ENCODE measurements at regions not wholly inside any gene's neighbourhood (a gene's known extent, or its start where the extent isn't known, plus 50 kb on each side); places are given as distances from the start of the nearest gene placed in this dataset.

DNA sequence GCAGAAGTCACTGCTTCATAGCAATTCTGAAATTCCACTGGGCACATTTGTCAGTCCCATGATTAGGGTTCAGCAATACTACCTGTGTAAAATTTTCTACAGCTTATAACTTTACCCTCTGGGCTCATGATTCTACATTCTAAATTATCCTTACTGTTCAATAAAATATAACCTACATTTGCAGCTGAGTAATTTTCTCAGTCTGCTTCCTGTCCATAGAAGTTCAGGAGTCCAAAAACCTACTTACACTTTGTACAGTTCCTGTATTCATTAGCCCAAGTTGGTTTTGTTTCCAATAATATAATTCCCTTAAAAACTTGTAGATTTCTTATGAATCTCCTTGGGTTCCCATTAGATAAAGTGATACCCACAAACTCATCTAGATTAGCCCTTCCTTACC is 295.3 kb downstream of the SP3 start:
- TF ChIP-seq, protein P1, sequence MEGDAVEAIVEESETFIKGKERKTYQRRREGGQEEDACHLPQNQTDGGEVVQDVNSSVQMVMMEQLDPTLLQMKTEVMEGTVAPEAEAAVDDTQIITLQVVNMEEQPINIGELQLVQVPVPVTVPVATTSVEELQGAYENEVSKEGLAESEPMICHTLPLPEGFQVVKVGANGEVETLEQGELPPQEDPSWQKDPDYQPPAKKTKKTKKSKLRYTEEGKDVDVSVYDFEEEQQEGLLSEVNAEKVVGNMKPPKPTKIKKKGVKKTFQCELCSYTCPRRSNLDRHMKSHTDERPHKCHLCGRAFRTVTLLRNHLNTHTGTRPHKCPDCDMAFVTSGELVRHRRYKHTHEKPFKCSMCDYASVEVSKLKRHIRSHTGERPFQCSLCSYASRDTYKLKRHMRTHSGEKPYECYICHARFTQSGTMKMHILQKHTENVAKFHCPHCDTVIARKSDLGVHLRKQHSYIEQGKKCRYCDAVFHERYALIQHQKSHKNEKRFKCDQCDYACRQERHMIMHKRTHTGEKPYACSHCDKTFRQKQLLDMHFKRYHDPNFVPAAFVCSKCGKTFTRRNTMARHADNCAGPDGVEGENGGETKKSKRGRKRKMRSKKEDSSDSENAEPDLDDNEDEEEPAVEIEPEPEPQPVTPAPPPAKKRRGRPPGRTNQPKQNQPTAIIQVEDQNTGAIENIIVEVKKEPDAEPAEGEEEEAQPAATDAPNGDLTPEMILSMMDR (conservative IDR thresholded peaks at IDR 0.05; ENCODE audit: low read depth, low read length) = no peak
- TF ChIP-seq EZH2 (IDR thresholded peaks at IDR 0.05; ENCODE audit: low read length, unreplicated experiment) (no peak), EZH2phosphoT487 (IDR thresholded peaks at IDR 0.05; ENCODE audit: borderline replicate concordance, low read length) (no peak)

Data from PC-3 (cell line).